Common myeloid progenitor, CD34-positive (primary cell): ENCODE measurements at regions not wholly inside any gene's neighbourhood (a gene's known extent, or its start where the extent isn't known, plus 50 kb on each side); places are given as distances from the start of the nearest gene placed in this dataset.

ENCODE experiments used
- CTCF ChIA-PET: fragments of 350-600 bp; sonication (Branson Sonifier 250); formaldehyde crosslinking; loops from one replicate; lab custom pipeline; 2021; ENCODE audit warnings: antibody characterized with exemption; lab: Charles Lee
- POLR2A ChIA-PET: fragments of 350-600 bp; sonication (Branson Sonifier 250); formaldehyde crosslinking; loops from one replicate; lab custom pipeline; 2021; ENCODE audit warnings: antibody characterized with exemption; lab: Charles Lee
- DNase-seq, 3 donors: peaks; one replicate each; pipeline versions ENCODE4 v3.0.0 to v3.0.0-alpha.2; 2013
- H3K27ac ChIP-seq, 2 experiments: 1 replicate in 1 of 2; 2 replicates in 1 of 2; pipeline ENCODE4 v1.7.0; 2013; ENCODE audit warnings: inconsistent platforms in 2 of 2, low read length in 2 of 2, mild to moderate bottlenecking in 2 of 2, low read depth in 1 of 2, moderate library complexity in 1 of 2; ENCODE audit not compliant: severe bottlenecking in 2 of 2, insufficient read depth in 1 of 2, poor library complexity in 1 of 2
- H3K27me3 ChIP-seq, 5 experiments: replicated peaks in 2 of 5; 1 replicate in 3 of 5; 2 replicates in 2 of 5; pipeline versions ENCODE4 v1.6.1 to v1.7.0; 2013; ENCODE audit warnings: low read length in 4 of 5, mild to moderate bottlenecking in 2 of 5, moderate library complexity in 2 of 5, inconsistent platforms in 1 of 5; ENCODE audit not compliant: insufficient read depth in 5 of 5, control insufficient read depth in 4 of 5
- H3K36me3 ChIP-seq, 4 experiments: 1 replicate in 2 of 4; 2 replicates in 2 of 4; pipeline versions ENCODE4 v1.6.1 to v1.7.0; 2013; ENCODE audit warnings: low read length in 3 of 4, control low read depth in 1 of 4, mild to moderate bottlenecking in 1 of 4; ENCODE audit not compliant: control insufficient read depth in 4 of 4, insufficient read depth in 4 of 4
- H3K4me1 ChIP-seq, 4 experiments: 1 replicate in 3 of 4; 2 replicates in 1 of 4; pipeline versions ENCODE4 v1.6.1 to v1.7.1; 2013; ENCODE audit warnings: low read length in 3 of 4, mild to moderate bottlenecking in 3 of 4, control low read depth in 1 of 4, inconsistent platforms in 1 of 4, moderate library complexity in 1 of 4; ENCODE audit not compliant: control insufficient read depth in 4 of 4, insufficient read depth in 4 of 4; ENCODE audit errors: control extremely low read depth in 1 of 4
- H3K4me3 ChIP-seq, 7 experiments: 1 replicate in 4 of 7; 2 replicates in 3 of 7; pipeline versions ENCODE4 v1.5.1 to v1.7.0; 2013; ENCODE audit warnings: mild to moderate bottlenecking in 7 of 7, low read length in 6 of 7, moderate library complexity in 6 of 7, inconsistent platforms in 2 of 7, low read depth in 2 of 7, control low read depth in 1 of 7; ENCODE audit not compliant: insufficient read depth in 4 of 7, control insufficient read depth in 1 of 7; ENCODE audit errors: extremely low read depth in 1 of 7
- H3K9me3 ChIP-seq, 5 experiments: 1 replicate in 4 of 5; 2 replicates in 1 of 5; pipeline versions ENCODE4 v1.6.1 to v1.7.1; 2013; ENCODE audit warnings: low read length in 4 of 5, mild to moderate bottlenecking in 2 of 5, inconsistent platforms in 1 of 5, low read depth in 1 of 5, moderate library complexity in 1 of 5; ENCODE audit not compliant: control insufficient read depth in 4 of 5, insufficient read depth in 2 of 5; ENCODE audit errors: control extremely low read depth in 1 of 5
- WGBS: methylation state at CpG from one replicate; pipeline ENCODE4 v1.1.5; 2013; ENCODE audit not compliant: insufficient coverage; 5-methylcytosine and 5-hydroxymethylcytosine counted together

- POLR2A ChIA-PET, result no interaction called here
These were observed 502.7 kb downstream of the NR2F1-AS1 start for GRCh38 chr5:93078082-93079038.

GRCh38 chr5:93076566-93076965, 504.5 kb downstream of the NR2F1-AS1 start:
- H3K27me3 ChIP-seq, result no peaks in the 10 kb centered on the region
- DNase-seq, result no peak
- H3K4me1 ChIP-seq, result no peaks in the 10 kb centered on the region
- 100% methylated on average over 1 of the region's 4 CpGs for WGBS
- ChIA-PET POLR2A (no interaction called here), CTCF (no interaction called here)
- no peak overlapping the region for H3K4me3 ChIP-seq
- no peaks in the 10 kb centered on the region for H3K9me3 ChIP-seq
- no peak overlapping the region for H3K27ac ChIP-seq
- H3K36me3 ChIP-seq, result no peaks in the 10 kb centered on the region

More at GRCh38 chr5:93078082-93079038, 502.7 kb downstream of the NR2F1-AS1 start:
- 83% methylated on average over 6 of the region's 11 CpGs for WGBS
- H3K27ac ChIP-seq, result no peak overlapping the region
- H3K4me1 ChIP-seq, result no peaks in the 10 kb centered on the region
- no peak for DNase-seq
- no peaks in the 10 kb centered on the region for H3K27me3 ChIP-seq
- H3K4me3 ChIP-seq, result no peak overlapping the region
- CTCF ChIA-PET, result no interaction called here
- H3K9me3 ChIP-seq, result no peaks in the 10 kb centered on the region
- no peaks in the 10 kb centered on the region for H3K36me3 ChIP-seq

DNA sequence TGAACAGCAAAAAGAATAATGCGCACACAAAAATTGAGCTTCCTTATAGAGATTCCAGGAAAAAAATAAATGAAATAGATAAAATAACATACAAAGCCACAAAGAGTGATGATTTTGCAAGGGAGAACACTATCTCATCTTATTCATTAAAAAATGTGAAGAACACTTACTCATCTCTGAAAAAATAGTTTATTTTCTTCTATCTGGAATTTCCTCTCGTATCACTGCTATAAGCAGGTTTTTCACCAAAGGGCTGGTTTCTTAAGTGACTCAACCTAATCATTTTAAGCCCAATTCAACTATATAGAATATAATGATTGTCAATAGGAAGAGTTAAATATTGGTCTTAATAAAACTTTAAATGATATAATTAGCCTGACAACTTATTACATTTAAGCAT, 504.9 kb downstream of the NR2F1-AS1 start:
- ChIA-PET POLR2A (no interaction called here), CTCF (no interaction called here)
- H3K27ac ChIP-seq, result no peak overlapping the region
- no peak for DNase-seq
- no peaks in the 10 kb centered on the region for H3K4me1 ChIP-seq
- 100% methylated on average over 1 of the region's 2 CpGs for whole genome bisulfite sequencing
- no peaks in the 10 kb centered on the region for H3K9me3 ChIP-seq
- no peaks in the 10 kb centered on the region for H3K36me3 ChIP-seq
- H3K4me3 ChIP-seq, result no peak overlapping the region
- H3K27me3 ChIP-seq, result no peaks in the 10 kb centered on the region

DNA sequence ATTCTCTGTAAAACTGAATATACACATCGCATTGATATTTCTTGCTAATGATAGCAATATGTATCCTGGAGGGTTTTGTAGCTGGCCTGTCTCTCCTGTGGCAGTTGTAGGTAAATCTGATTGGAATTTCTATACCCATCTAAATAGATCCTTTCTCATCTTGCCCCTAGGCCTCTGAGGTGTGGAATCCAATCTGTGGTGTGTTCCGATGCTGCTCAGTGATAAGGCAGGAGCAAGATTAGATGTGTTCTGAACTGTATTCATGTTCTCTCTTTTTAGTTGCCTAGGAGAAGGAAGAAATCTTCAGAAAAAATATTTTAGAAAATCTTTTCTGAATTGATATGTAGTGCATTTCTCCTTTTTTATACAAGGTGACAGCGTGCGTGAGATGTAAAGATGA, 507.5 kb downstream of the NR2F1-AS1 start:
- POLR2A ChIA-PET, result no interaction called here
- Histone ChIP-seq H3K36me3 (no peaks in the 10 kb centered on the region), H3K27ac (no peak overlapping the region), H3K4me1 (no peaks in the 10 kb centered on the region), H3K4me3 (no peak overlapping the region), H3K27me3 (no peaks in the 10 kb centered on the region), H3K9me3 (no peaks in the 10 kb centered on the region)
- CTCF ChIA-PET, result no interaction called here
- 100% methylated on average over 2 of the region's 4 CpGs for WGBS
- no peak for DNase-seq

- no peak overlapping the region for H3K27ac ChIP-seq
- no peak for DNase-seq
- no peaks in the 10 kb centered on the region for H3K4me1 ChIP-seq
These were observed 508.1 kb downstream of the NR2F1-AS1 start for GRCh38 chr5:93072831-93073459.

GRCh38 chr5:93071710-93072109, 509.3 kb downstream of the NR2F1-AS1 start:
- Histone ChIP-seq H3K9me3 (no peaks in the 10 kb centered on the region), H3K4me1 (no peaks in the 10 kb centered on the region), H3K27me3 (no peaks in the 10 kb centered on the region), H3K36me3 (no peaks in the 10 kb centered on the region), H3K27ac (no peak overlapping the region), H3K4me3 (no peak overlapping the region)
- DNase-seq, result no peak
- WGBS, result 100% methylated on average over 1 of the region's 1 CpG
- CTCF ChIA-PET, result no interaction called here
- POLR2A ChIA-PET, result no interaction called here

More at GRCh38 chr5:93072831-93073459, 508.1 kb downstream of the NR2F1-AS1 start:
- H3K27me3 ChIP-seq, result no peaks in the 10 kb centered on the region
- POLR2A ChIA-PET, result interaction anchor here (0.7 kb wide), 1 partner anchor 117 kb away, joined by 5 read pairs; no protein-coding TSS in a partner anchor
- WGBS, result 100% methylated on average over 1 of the region's 3 CpGs
- no peaks in the 10 kb centered on the region for H3K9me3 ChIP-seq
- no peaks in the 10 kb centered on the region for H3K36me3 ChIP-seq
- H3K4me3 ChIP-seq, result no peak overlapping the region
- CTCF ChIA-PET, result no interaction called here

DNA sequence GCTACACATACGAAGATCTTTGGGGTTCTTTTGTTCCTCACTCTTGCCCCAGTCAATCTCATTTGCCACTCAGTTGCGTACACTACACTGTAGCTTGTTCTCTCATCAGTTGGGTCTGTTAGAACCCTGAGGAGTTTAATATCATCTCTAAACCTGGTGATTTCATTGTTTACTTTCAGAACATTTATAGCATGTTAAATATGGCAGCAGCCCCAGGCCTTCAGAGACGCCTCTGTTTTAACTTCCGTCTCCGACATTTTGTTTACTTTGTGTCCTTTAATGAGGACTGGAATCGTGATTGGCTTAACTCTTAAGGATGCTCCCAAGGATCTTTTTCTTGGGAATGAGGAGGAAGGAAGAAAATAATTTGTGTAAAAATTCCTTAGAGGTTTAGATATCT, 510.1 kb downstream of the NR2F1-AS1 start:
- POLR2A ChIA-PET, result interaction anchor here (0.6 kb wide), 1 partner anchor 88 kb away, joined by 3 read pairs; no protein-coding TSS in a partner anchor
- no peak overlapping the region for H3K27ac ChIP-seq
- no peaks in the 10 kb centered on the region for H3K27me3 ChIP-seq
- no peak for DNase-seq
- no peaks in the 10 kb centered on the region for H3K9me3 ChIP-seq
- H3K4me3 ChIP-seq, result no peak overlapping the region
- WGBS, result 93% methylated on average over 4 of the region's 6 CpGs
- CTCF ChIA-PET, result no interaction called here
- H3K36me3 ChIP-seq, result no peaks in the 10 kb centered on the region
- no peaks in the 10 kb centered on the region for H3K4me1 ChIP-seq
